GM19023 (cell line): ENCODE measurements at regions not wholly inside any gene's neighbourhood (a gene's known extent, or its start where the extent isn't known, plus 50 kb on each side); places are given as distances from the start of the nearest gene placed in this dataset.
"Not testable (repeated sequence)": the region's sequence is repeated elsewhere in the genome, so short reads cannot be mapped to it uniquely, and the experiment has no call there.

Source experiments
- ATAC-seq: cut with Tn5 transposase; IDR thresholded peaks from one replicate; pipeline ENCODE4 v1.9.1; 2021; ENCODE audit warnings: mild to moderate bottlenecking, moderate library complexity; ENCODE audit not compliant: unreplicated experiment

DNA sequence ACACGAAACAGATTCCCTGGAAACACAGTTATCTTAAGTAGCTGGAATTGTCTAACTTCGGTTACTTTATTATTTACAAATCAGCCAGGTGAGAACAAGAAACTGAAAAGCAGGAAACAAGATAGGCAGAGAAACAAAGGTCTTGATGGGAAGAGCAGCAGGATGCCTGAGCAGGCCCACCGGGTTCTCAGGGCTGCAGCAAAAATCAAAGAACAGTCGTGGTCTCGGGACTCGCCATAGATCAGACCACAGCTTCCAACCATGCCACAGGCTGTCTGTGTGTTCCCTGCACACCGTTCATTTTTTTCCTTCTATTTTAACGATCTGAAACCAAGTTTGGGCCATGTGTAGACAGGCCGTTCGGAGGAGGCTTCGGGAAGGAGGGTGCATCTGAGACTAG is 62.7 kb upstream of the SOX11 start:
- ATAC-seq = not testable (repeated sequence)

DNA sequence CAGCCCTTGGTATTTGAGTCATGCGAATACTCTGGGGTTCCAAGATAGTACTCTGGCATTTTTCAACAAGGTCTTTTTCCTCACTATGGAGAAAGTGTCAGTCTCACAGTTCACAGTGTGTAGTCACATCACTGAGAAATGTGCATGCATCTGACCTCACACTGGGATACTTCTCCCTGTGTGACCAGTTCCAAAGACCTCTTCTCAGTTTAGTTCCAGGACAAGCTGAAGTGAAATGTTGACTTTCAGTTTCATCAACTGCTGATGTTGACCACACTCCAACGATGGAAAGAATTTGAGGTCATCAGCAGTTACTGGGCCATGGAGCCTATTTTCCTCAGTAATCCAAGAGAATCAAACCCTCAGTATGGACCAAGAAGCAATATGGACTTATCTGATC is 55.1 kb upstream of the SOX11 start:
- ATAC-seq = not testable (repeated sequence)
